ENCODE measurements at regions not wholly inside any gene's neighbourhood (a gene's known extent, or its start where the extent isn't known, plus 50 kb on each side); places are given as distances from the start of the nearest gene placed in this dataset.
"Not testable (repeated sequence)": the region's sequence is repeated elsewhere in the genome, so short reads cannot be mapped to it uniquely, and the experiment has no call there.

- in situ Hi-C loops (cut with HindIII; ENCODE audit: low sequenced_read_pairs) = no loop called here
These were observed 327.9 kb upstream of the MAGEB18 start for GRCh38 chrX:25810202-25810601.

- in situ Hi-C loops (cut with HindIII; ENCODE audit: low sequenced_read_pairs) = no loop called here
These were observed 318.3 kb upstream of the MAGEB18 start for GRCh38 chrX:25819879-25820278.

DNA sequence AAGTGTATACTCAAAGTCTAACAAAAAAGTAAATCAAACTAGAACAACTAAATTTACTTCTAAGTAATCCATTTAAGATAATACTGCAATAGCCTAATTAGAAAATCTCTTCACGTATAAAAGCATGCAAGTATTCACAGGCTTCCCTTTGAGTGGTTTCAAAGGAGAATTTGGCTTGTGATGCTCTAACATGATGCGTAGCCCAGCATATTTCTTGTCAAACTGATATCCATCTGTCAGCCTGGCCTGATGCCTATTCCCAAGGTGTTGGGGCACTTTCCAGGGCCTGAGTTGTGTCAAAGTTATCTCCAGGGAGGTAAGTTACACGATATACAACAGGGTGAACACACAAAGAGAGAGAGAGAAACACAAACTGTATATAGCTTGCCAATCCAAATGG, 287.0 kb upstream of the MAGEB18 start:
- in situ Hi-C loops (cut with HindIII; ENCODE audit: low sequenced_read_pairs) = no loop called here

DNA sequence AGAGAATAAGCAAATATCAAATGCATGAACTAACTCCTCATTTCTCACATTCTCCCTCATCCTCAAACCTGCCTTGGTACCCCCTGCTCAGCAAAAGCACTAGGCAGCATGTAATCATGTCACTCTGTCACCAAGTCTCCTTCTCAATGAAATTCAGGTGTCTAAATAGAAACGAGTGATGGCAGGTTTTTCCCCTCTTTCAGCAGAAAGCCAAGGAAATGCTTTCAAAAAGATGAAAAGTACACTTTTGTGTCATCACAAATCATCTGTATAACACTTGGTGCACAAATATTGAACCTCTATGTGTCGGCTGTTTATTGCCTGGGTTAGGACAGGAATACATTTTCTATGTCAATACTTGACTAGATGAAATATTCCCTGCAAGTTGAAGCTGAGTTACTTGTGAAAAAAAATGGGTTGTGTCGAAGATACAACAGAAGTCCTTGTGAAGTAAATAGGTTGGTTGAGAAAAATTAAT, 285.1 kb upstream of the MAGEB18 start:
- in situ Hi-C loops (cut with HindIII; ENCODE audit: low sequenced_read_pairs) = no loop called here

- in situ Hi-C loops (cut with HindIII; ENCODE audit: low sequenced_read_pairs) = no loop called here
These were observed 279.8 kb upstream of the MAGEB18 start for GRCh38 chrX:25858273-25858880.

- in situ Hi-C loops (cut with HindIII; ENCODE audit: low sequenced_read_pairs) = no loop called here
These were observed 277.8 kb upstream of the MAGEB18 start for GRCh38 chrX:25860322-25860721.

GRCh38 chrX:25869761-25870160, 268.4 kb upstream of the MAGEB18 start:
- in situ Hi-C loops (cut with HindIII; ENCODE audit: low sequenced_read_pairs) = no loop called here

GRCh38 chrX:25872786-25873185, 265.4 kb upstream of the MAGEB18 start:
- in situ Hi-C loops (cut with HindIII; ENCODE audit: low sequenced_read_pairs) = no loop called here

DNA sequence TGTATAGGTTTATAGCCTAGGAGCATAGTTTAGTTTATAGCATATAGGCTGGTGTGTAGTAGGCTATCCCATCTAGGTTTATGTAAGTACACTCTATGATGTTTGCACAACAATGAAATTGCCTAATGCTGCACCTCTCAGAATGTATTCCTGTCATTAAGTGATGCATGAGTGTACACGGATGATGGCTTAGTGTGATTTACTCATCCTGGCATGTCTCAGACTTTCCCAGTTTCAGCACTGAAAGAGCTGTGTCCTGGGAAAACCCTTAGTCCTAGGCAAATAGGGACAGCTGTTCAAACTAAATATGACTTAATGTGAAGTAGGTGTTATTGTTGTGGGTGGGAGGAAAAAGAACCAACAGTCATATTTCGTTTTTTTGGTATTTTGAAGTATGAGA, 264.9 kb upstream of the MAGEB18 start:
- in situ Hi-C loops (cut with HindIII; ENCODE audit: low sequenced_read_pairs) = no loop called here

DNA sequence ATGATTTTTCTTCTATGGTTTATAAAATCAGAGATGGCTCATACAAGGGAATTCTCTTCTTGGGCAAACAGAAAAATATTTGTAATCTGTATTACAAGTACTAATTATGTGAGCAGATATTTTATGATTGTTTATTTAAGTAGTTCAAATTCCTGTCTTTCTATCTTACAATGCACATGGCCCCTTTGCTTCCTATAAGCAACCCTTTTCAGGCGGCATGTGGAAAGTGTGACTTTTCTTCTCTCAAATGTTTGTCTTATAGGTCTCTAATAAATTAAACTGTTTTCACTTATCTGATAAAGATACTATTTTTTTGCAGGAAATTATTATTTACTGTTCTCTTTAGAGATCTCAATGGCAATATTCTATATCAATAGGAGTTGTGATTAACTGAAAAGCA, 259.3 kb upstream of the MAGEB18 start:
- in situ Hi-C loops (cut with HindIII; ENCODE audit: low sequenced_read_pairs) = no loop called here

DNA sequence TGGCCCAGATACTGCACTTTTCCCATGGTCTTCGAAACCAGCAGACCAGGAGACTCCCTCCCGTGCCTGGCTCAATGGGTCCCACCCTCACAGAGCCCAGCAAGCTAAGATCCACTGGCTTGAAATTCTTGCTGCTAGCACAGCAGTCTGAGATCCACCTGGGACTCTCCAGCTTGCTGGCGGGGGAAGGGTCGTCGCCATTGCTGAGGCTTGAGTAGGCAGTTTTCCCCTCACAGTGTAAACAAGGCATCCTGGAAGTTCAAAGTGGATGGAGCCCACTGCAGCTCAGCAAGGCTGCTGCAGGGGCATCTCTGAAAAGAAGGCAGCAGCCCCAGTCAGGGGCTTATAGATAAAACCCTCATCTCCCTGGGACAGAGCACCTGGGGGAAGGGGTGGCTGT, 255.6 kb upstream of the MAGEB18 start:
- in situ Hi-C loops (cut with HindIII; ENCODE audit: low sequenced_read_pairs) = not testable (repeated sequence)

GRCh38 chrX:25897758-25898157, 240.4 kb upstream of the MAGEB18 start:
- in situ Hi-C loops (cut with HindIII; ENCODE audit: low sequenced_read_pairs) = no loop called here

- in situ Hi-C loops (cut with HindIII; ENCODE audit: low sequenced_read_pairs) = not testable (repeated sequence)
These were observed 232.4 kb upstream of the MAGEB18 start for GRCh38 chrX:25905728-25906127.

- in situ Hi-C loops (cut with HindIII; ENCODE audit: low sequenced_read_pairs) = no loop called here
These were observed 212.2 kb upstream of the MAGEB18 start for GRCh38 chrX:25925946-25926345.

- in situ Hi-C loops (cut with HindIII; ENCODE audit: low sequenced_read_pairs) = no loop called here
These were observed 209.8 kb upstream of the MAGEB18 start for GRCh38 chrX:25928316-25928715.

GRCh38 chrX:25941087-25941486, 197.1 kb upstream of the MAGEB18 start:
- in situ Hi-C loops (cut with HindIII; ENCODE audit: low sequenced_read_pairs) = no loop called here

GRCh38 chrX:25941559-25942250, 196.4 kb upstream of the MAGEB18 start:
- in situ Hi-C loops (cut with HindIII; ENCODE audit: low sequenced_read_pairs) = no loop called here

DNA sequence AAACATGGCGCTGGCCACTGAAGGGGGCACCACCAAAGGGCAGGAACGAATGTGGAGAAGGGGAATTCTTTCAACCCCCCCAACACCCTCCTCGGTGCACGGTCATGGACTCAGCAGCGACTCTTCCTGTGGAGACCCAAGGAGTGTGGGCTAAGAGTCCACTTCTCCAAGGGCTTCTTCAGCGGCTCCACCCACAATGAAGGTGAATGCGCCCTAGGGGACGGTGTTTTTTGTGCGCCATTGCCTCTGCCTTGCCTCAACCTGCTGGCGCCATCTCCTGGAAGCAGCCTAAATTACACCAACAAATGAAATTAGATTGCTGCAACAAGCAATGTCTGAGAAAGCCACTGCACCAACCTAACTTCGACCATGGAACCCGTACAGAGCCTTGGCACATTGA, 169.2 kb upstream of the MAGEB18 start:
- in situ Hi-C loops (cut with HindIII; ENCODE audit: low sequenced_read_pairs) = no loop called here

- in situ Hi-C loops (cut with HindIII; ENCODE audit: low sequenced_read_pairs) = no loop called here
These were observed 161.3 kb upstream of the MAGEB18 start for GRCh38 chrX:25976683-25977310.

GRCh38 chrX:25998687-25999086, 139.5 kb upstream of the MAGEB18 start:
- in situ Hi-C loops (cut with HindIII; ENCODE audit: low sequenced_read_pairs) = no loop called here

- in situ Hi-C loops (cut with HindIII; ENCODE audit: low sequenced_read_pairs) = no loop called here
These were observed 130.7 kb upstream of the MAGEB18 start for GRCh38 chrX:26007462-26007861.

DNA sequence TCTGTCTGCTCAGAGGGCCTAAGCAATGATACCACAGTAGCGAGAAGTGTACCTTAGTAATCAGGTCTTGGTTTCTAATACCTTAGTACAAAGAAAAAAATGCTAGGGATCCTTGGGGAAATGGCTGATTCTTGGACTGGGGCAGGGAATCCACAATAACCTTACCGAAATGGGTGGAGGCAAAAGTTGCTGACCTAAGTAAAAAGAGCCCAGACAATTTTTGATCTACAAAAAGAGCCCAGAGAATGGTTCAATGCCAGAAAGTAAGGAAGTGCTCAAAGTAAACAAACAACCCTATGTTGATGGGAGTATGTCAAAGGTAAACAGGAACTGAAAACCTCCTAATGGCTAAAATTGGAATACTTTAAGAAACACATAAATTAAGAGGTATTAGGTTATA, 130.1 kb upstream of the MAGEB18 start:
- in situ Hi-C loops (cut with HindIII; ENCODE audit: low sequenced_read_pairs) = no loop called here
